ENCODE measurements at regions not wholly inside any gene's neighbourhood (a gene's known extent, or its start where the extent isn't known, plus 50 kb on each side); places are given as distances from the start of the nearest gene placed in this dataset.

GRCh38 chr13:22372261-22372660 is 701.4 kb downstream of the FGF9 start:
- in situ Hi-C loops (cut with MboI; ENCODE audit: low sequenced_read_pairs): no loop called here

DNA sequence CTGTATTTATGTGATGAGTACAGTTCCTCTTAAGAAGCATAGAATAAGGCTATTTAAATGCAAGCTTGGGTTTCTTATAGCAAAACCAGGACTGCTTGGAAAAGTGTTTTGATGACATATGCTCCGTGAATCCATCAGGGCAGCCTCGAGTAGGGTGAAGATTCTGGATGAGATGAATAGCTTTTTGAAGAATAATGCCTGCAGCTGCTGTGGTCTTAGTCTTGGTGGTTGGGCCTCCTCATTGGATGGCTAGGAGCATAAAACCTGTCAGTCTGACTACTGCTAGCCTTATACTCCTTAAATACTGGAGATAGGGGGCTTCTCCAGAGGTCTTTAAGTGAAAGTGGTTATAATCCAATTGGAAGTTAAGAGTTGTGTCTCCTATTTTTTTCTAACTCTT is 704.3 kb downstream of the FGF9 start:
- in situ Hi-C loops (cut with MboI; ENCODE audit: low sequenced_read_pairs): no loop called here

DNA sequence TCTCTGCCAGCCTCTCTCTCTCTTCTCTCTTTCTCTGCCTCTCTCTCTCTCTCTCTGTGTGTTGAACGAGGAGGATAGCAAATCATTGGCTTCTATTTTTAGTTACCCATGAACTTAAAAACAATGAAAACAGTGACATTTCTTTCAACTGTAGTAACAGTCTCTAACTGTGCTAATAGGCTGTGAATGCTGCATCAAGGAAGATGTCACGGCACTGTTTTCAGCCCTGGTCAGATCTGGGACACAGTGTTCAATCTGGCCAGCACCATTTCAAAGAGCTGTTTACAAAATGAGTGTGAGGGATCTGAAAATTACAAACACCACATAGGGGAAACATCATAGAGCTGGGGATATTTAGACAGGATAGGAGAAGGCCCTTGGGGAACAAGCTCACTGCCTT is 717.0 kb downstream of the FGF9 start:
- in situ Hi-C loops (cut with MboI; ENCODE audit: low sequenced_read_pairs): no loop called here

DNA sequence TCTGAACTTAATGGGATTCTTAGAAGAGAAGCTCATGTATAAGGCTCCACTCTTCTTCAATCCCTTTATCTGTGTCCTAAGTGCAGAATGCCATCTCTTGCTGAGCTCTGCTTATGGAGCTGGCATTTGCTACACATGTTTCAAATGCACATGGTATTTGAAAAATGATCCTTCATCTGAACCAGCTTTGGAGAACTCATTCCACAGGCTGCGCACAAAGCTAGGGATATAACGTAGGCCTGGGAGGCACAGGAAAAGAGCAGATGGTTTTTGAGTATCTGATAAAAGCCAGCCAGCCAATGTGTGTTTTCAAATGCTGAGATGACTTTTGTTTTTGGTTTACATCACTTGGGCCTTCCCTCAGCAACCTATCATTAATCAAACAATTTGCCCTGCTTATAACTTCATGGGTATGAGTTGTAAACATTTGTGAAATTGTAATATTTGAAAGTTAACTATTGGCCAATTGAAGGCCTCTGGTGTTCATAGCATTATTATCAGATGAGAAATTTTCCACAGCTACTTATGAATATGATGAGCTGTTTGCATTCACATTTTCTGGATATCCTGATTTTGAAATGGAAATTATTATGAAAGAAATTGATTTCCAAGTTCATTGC is 729.0 kb downstream of the FGF9 start:
- in situ Hi-C loops (cut with MboI; ENCODE audit: low sequenced_read_pairs): no loop called here

- in situ Hi-C loops (cut with MboI; ENCODE audit: low sequenced_read_pairs): no loop called here
Measured at GRCh38 chr13:22402682-22403081, 731.8 kb downstream of the FGF9 start.

DNA sequence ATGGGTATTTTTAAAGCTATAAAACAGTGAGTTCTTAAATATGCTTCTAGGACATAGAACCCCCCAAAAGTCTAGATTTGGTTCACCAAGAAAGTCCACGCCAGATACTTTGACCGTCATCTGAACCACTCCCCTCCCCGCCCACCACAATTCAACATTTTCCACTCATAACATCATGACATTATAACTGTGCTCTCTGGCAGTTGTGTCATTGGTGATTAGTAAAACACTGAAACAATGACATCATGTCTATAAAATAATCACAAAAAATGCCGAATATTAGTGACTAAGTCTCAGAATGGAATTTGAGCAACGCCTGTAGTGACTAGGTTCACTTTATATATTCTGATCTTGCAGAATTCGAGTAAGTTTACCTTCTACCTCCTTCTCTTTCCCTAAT is 732.3 kb downstream of the FGF9 start:
- in situ Hi-C loops (cut with MboI; ENCODE audit: low sequenced_read_pairs): no loop called here

- in situ Hi-C loops (cut with MboI; ENCODE audit: low sequenced_read_pairs): no loop called here
Measured at GRCh38 chr13:22405891-22406290, 735.0 kb downstream of the FGF9 start.

DNA sequence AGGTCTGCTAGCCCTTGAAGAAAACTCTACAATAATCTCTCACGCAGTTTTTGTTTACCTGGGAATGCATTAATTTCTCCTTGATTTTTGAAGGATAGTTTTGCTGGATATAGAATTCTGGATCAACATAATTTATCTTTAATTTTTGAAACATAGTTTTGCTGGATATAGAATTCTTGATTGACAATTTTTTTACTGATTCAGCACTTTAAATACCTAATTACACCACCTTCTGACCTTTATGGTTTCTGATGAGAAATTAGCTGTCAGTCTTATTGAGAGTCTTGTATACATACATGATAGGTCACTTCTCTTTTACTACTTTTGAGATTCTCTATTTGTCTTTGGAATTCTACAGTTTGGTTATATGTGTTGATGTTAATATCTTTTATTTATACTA is 741.6 kb downstream of the FGF9 start:
- in situ Hi-C loops (cut with MboI; ENCODE audit: low sequenced_read_pairs): no loop called here

GRCh38 chr13:22422023-22422422 is 751.1 kb downstream of the FGF9 start:
- in situ Hi-C loops (cut with MboI; ENCODE audit: low sequenced_read_pairs): no loop called here

- in situ Hi-C loops (cut with MboI; ENCODE audit: low sequenced_read_pairs): no loop called here
Measured at GRCh38 chr13:22422712-22423111, 751.8 kb downstream of the FGF9 start.

GRCh38 chr13:22423261-22423660 is 752.4 kb downstream of the FGF9 start:
- in situ Hi-C loops (cut with MboI; ENCODE audit: low sequenced_read_pairs): no loop called here

GRCh38 chr13:22425087-22425486 is 754.2 kb downstream of the FGF9 start:
- in situ Hi-C loops (cut with MboI; ENCODE audit: low sequenced_read_pairs): no loop called here

- in situ Hi-C loops (cut with MboI; ENCODE audit: low sequenced_read_pairs): no loop called here
Measured at GRCh38 chr13:22427066-22427465, 753.7 kb upstream of the SGCG start.

GRCh38 chr13:22427783-22428182 is 753.0 kb upstream of the SGCG start:
- in situ Hi-C loops (cut with MboI; ENCODE audit: low sequenced_read_pairs): no loop called here

GRCh38 chr13:22428188-22428828 is 752.5 kb upstream of the SGCG start:
- in situ Hi-C loops (cut with MboI; ENCODE audit: low sequenced_read_pairs): no loop called here

DNA sequence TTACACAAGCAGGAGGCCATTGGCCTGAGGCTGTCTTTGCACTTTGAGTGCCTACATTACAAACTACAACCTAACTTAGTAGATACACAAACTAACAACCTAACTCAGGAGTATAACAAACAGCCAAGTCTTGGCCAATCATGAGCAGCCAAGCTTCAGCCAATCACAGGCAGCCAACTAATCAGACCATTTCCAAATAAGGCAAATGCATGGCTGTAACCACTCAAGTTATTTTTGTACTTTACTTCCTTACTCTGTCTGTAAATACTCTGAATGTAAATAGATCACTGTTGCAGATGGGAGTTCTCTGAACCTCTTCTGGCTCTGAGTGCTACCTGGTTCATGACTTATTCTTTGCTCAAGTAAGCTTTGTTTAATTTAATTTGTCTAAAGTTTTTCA is 748.1 kb upstream of the SGCG start:
- in situ Hi-C loops (cut with MboI; ENCODE audit: low sequenced_read_pairs): no loop called here

DNA sequence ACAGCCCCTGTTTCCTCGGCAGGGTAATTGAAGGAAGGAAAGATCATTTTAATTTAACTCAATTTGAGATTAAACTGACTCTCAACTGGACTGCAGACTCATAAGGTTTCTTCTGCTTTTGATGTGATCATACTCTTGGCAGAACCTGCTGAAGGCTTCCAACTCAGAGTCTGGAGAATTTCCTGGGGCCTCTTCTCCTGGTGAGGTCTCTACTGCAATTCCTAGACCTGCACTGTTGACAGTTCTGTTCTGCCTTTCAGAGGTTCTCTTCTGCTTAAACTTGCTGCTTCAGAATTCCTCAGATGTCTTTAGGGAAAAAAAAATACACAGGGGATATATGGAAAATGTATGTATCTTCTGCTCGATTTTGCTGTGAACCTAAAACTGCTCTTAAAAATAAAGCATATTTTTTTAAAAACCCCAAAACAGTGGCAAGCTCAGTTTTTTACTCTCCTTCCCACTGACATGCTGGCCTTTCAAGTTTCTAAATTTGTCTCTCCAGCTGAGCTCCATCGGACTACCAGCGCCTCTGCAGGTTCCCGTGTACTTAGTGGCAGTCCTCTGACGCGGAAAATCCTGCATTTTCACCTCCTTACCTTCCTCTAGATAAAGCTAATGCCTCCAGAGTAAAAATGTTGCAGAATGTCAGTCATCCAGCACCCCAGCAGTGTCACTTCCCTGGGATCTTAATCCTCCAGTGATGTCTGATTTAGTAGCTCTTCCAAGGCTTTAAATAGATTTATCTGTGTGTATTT is 733.5 kb upstream of the SGCG start:
- in situ Hi-C loops (cut with MboI; ENCODE audit: low sequenced_read_pairs): no loop called here

GRCh38 chr13:22449251-22449650 is 731.5 kb upstream of the SGCG start:
- in situ Hi-C loops (cut with MboI; ENCODE audit: low sequenced_read_pairs): no loop called here

DNA sequence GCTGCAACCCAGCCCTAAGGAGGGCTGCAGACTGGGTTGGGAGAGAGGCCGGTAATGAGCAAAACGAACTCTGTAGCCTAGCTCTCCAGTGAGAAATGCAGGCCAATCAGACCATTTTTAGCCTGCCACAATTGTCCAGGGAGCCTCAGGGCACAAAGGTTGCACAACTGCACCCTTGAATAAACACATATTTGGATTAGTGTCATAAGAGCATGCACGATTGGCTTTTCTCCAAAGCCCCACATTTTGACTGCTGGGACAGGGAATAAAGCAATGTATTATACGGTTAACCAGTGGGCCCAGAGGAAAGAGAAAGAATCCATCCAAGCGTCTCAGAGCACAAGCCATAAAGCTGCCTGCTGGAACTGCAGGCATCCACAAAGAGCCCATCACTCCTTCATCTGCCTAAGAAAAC is 729.4 kb upstream of the SGCG start:
- in situ Hi-C loops (cut with MboI; ENCODE audit: low sequenced_read_pairs): no loop called here

- in situ Hi-C loops (cut with MboI; ENCODE audit: low sequenced_read_pairs): no loop called here
Measured at GRCh38 chr13:22454586-22454985, 726.2 kb upstream of the SGCG start.

- in situ Hi-C loops (cut with MboI; ENCODE audit: low sequenced_read_pairs): no loop called here
Measured at GRCh38 chr13:22455036-22455435, 725.7 kb upstream of the SGCG start.

DNA sequence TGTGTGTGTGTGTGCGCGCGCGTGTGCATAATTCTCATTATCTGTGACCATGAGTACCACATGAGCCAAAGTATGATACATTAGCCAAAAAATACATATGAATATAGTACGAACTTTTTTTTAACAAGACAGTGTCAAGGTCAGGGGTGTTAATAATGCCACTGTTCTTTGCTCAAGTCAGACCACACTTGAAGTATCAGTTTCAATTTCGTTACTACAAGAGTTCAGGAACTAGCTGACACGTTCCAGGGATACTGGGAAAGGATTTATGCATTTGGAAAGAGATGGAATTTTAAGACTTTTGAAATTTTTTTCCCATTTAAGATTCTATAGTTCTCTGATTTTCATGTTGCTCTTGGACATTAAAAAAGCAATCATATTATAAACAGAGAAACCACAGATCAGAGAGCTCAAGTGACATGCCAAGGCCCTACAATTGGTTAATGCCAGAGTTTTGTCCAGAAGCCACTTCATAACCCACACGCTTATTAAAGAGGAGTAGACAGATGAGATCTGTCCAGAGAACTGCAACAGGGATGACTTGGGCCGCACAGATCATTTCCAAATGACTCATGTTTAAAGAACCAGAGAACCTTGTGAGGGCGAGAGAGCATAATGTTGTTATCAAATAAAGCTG is 718.8 kb upstream of the SGCG start:
- in situ Hi-C loops (cut with MboI; ENCODE audit: low sequenced_read_pairs): no loop called here

All from HL-60/S4 treated with retinoic acid at 250 ng/mL for 4 days and 3 days (cell line).